ENCODE measurements at regions not wholly inside any gene's neighbourhood (a gene's known extent, or its start where the extent isn't known, plus 50 kb on each side); places are given as distances from the start of the nearest gene placed in this dataset.

DNA sequence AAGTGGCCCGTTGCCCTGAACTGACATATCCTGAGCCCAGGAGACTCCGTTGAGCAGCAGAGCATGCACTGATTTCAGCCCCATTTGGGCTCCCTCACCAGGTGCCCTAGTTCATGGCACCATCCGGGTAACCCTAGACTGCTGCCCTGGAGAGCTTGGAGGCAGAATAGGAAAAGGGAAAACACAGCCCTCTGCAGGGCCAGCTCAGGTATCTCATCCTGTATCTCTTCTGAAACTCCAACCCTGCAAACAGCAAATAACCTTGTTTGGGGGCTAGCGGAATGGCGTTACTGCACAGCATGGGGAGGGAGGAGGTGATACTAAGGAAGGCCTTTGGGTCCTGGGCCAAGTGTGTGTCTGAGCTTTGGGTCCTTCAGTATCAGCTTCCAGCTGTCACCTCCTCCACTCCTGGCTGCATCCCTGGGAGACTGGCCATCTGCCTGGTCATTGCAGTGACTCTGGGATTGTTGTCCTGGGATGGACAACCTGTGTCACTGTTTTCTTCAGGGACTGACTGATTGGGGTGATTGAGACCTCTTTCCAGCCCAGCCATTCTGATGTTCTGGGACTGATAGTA lies 233.8 kb upstream of the SKOR2 start:
- TF ChIP-seq, protein P1, sequence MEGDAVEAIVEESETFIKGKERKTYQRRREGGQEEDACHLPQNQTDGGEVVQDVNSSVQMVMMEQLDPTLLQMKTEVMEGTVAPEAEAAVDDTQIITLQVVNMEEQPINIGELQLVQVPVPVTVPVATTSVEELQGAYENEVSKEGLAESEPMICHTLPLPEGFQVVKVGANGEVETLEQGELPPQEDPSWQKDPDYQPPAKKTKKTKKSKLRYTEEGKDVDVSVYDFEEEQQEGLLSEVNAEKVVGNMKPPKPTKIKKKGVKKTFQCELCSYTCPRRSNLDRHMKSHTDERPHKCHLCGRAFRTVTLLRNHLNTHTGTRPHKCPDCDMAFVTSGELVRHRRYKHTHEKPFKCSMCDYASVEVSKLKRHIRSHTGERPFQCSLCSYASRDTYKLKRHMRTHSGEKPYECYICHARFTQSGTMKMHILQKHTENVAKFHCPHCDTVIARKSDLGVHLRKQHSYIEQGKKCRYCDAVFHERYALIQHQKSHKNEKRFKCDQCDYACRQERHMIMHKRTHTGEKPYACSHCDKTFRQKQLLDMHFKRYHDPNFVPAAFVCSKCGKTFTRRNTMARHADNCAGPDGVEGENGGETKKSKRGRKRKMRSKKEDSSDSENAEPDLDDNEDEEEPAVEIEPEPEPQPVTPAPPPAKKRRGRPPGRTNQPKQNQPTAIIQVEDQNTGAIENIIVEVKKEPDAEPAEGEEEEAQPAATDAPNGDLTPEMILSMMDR (IDR thresholded peaks at IDR 0.05), result no peak
- TF ChIP-seq ZFX (IDR thresholded peaks at IDR 0.05; ENCODE audit: borderline replicate concordance), result no peak
